Activated CD8-positive, alpha-beta memory T cell treated with anti-CD3 and anti-CD28 coated beads, Interleukin-2, amount 10 ng/mL, durations not matched to agents 7 days and 5 days (primary cell): ENCODE measurements at regions not wholly inside any gene's neighbourhood (a gene's known extent, or its start where the extent isn't known, plus 50 kb on each side); places are given as distances from the start of the nearest gene placed in this dataset.

Source experiments
- ATAC-seq: fragments of 150-1000 bp; cut with Tn5 transposase; one replicate; pipeline ENCODE4 v1.10.0; 2021; ENCODE audit warnings: moderate library complexity
- CTCF ChIA-PET: fragments of 350-600 bp; sonication (Branson Sonifier 250); formaldehyde crosslinking; loops from one replicate; lab custom pipeline; 2021; ENCODE audit warnings: antibody characterized with exemption; lab: Charles Lee
- DNase-seq: peaks from one replicate; pipeline ENCODE4 v3.0.0-alpha.2; 2020
- H3K27ac Mint-ChIP-seq: one replicate; pipeline ENCODE4 v1.8.0; 2021; ENCODE audit warnings: mild to moderate bottlenecking, mixed read lengths
- H3K27me3 Mint-ChIP-seq: one replicate; pipeline ENCODE4 v1.8.0; 2021; ENCODE audit warnings: mixed read lengths
- H3K36me3 Mint-ChIP-seq: one replicate; pipeline ENCODE4 v1.8.0; 2021; ENCODE audit warnings: mild to moderate bottlenecking, mixed read lengths
- H3K4me1 Mint-ChIP-seq: one replicate; pipeline ENCODE4 v1.8.0; 2021; ENCODE audit warnings: mixed read lengths
- H3K4me3 Mint-ChIP-seq: one replicate; pipeline ENCODE4 v1.8.0; 2021; ENCODE audit warnings: mild to moderate bottlenecking, moderate library complexity, mixed read lengths
- H3K9me3 Mint-ChIP-seq: one replicate; pipeline ENCODE4 v1.8.0; 2022; ENCODE audit warnings: low read depth, mixed read lengths

DNA sequence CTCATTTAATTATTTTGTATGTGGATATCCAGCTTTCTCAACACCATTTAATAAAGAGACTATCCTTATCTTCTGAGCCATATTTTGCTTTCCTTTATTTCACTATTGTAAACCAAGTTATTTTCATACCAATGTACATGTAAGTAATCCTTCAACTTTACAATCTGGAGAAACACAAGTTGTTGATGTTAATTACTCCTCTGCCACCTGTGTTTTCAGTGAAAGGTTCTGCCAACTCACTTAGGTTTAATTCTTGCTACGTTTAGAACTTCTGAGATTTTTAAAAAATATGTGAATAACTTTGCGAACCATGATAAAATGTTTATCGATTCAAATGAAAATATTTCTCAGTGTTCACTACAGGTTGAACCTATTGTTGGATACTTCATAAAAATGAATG is 244.4 kb downstream of the CDH7 start:
- peaks cover 8% of the 10 kb centered on the region for H3K9me3 Mint-ChIP-seq
- no peaks in the 10 kb centered on the region for H3K36me3 Mint-ChIP-seq
- H3K27ac Mint-ChIP-seq: no peak overlapping the region
- no peak overlapping the region for H3K4me3 Mint-ChIP-seq
- CTCF ChIA-PET: no interaction called here
- DNase-seq: no peak
- no peaks in the 10 kb centered on the region for H3K27me3 Mint-ChIP-seq
- no peak for ATAC-seq
- H3K4me1 Mint-ChIP-seq: no peaks in the 10 kb centered on the region

- CTCF ChIA-PET: no interaction called here
- no peak overlapping the region for H3K27ac Mint-ChIP-seq
- no peak overlapping the region for H3K4me3 Mint-ChIP-seq
Observed at GRCh38 chr18:65994302-65994701, 243.5 kb downstream of the CDH7 start.

GRCh38 chr18:65990944-65991708 is 240.3 kb downstream of the CDH7 start:
- Mint-ChIP-seq H3K4me1 (no peaks in the 10 kb centered on the region), H3K4me3 (no peak overlapping the region), H3K36me3 (no peaks in the 10 kb centered on the region), H3K27me3 (no peaks in the 10 kb centered on the region), H3K27ac (no peak overlapping the region), H3K9me3 (peaks cover 10% of the 10 kb centered on the region)
- CTCF ChIA-PET: no interaction called here
- ATAC-seq: no peak
- DNase-seq: no peak

More at GRCh38 chr18:65994302-65994701, 243.5 kb downstream of the CDH7 start:
- H3K4me1 Mint-ChIP-seq: no peaks in the 10 kb centered on the region
- DNase-seq: no peak
- H3K27me3 Mint-ChIP-seq: no peaks in the 10 kb centered on the region
- peaks cover 10% of the 10 kb centered on the region for H3K9me3 Mint-ChIP-seq
- ATAC-seq: no peak
- H3K36me3 Mint-ChIP-seq: no peaks in the 10 kb centered on the region

- H3K36me3 Mint-ChIP-seq: no peaks in the 10 kb centered on the region
- CTCF ChIA-PET: no interaction called here
- no peak overlapping the region for H3K4me3 Mint-ChIP-seq
- H3K27me3 Mint-ChIP-seq: no peaks in the 10 kb centered on the region
- DNase-seq: no peak
- peaks cover 10% of the 10 kb centered on the region for H3K9me3 Mint-ChIP-seq
- H3K27ac Mint-ChIP-seq: no peak overlapping the region
- no peaks in the 10 kb centered on the region for H3K4me1 Mint-ChIP-seq
- ATAC-seq: no peak
Observed at GRCh38 chr18:65990174-65990690, 239.4 kb downstream of the CDH7 start.

GRCh38 chr18:65988972-65989371 is 238.2 kb downstream of the CDH7 start:
- Mint-ChIP-seq H3K4me3 (no peak overlapping the region), H3K4me1 (no peaks in the 10 kb centered on the region), H3K36me3 (no peaks in the 10 kb centered on the region), H3K27ac (no peak overlapping the region), H3K27me3 (no peaks in the 10 kb centered on the region), H3K9me3 (peaks cover 4% of the 10 kb centered on the region)
- DNase-seq (no peak), ATAC-seq (no peak)
- CTCF ChIA-PET: no interaction called here

DNA sequence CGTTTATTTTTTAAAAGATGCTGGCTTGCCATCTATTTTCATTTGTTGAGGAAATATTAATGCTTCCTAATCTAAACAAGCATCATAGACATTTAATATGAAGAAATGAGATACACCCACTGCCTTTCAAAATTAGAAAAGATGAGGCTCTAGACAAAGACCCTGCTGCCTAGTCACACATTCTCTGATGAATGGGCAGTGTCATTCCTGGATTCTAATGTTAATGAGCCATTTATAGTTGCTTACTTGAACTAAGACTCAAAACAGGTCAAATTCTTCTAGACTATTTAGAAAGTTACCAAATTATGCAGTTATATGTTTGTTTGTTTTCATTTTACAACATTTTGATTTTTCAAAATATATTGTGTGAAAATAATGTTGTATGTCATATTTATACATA is 237.6 kb downstream of the CDH7 start:
- Mint-ChIP-seq H3K27ac (no peak overlapping the region), H3K4me3 (no peak overlapping the region), H3K27me3 (no peaks in the 10 kb centered on the region), H3K4me1 (no peaks in the 10 kb centered on the region), H3K9me3 (peaks cover 3% of the 10 kb centered on the region), H3K36me3 (no peaks in the 10 kb centered on the region)
- DNase-seq (no peak), ATAC-seq (no peak)
- CTCF ChIA-PET: no interaction called here

DNA sequence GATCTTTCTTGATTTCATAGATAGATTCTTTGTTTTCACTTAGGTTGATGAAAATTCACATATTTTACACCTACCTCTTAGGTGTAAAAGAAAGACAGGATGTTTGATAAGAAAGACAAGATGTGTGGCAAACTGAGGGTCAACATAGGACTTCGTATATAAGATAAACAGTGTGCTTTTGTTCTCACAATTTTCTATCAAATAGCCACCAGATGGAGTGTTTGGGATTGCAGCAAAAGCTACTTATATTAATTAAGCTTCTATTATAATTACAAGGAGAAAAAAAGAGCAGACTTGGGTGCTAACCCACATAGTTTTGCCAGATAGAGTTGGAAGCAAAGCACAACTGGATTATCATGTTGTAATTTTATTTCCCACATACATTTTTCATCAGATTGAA is 232.9 kb downstream of the CDH7 start:
- Mint-ChIP-seq H3K27me3 (no peaks in the 10 kb centered on the region), H3K9me3 (peaks cover 14% of the 10 kb centered on the region), H3K36me3 (no peaks in the 10 kb centered on the region), H3K4me1 (no peaks in the 10 kb centered on the region), H3K4me3 (no peak overlapping the region), H3K27ac (no peak overlapping the region)
- CTCF ChIA-PET: no interaction called here
- ATAC-seq (no peak), DNase-seq (no peak)

DNA sequence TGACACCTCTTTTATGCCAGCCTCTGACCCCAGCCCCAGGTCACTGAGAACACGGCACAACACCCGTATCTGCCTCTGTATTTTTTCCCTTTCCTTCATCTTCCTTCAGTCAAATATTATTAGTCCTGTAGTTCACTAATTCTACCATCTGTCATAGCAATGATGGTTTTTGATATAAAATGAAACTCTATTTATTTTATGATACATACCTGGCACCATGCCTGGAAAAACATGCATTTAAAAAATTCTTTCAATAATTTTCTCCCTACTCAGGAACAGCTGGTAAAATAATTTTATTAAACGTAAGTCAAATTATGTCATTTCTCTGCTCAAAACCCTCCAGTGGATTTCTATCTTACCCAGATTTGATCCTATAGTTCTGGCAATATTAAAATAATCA is 224.7 kb downstream of the CDH7 start:
- Mint-ChIP-seq H3K36me3 (no peaks in the 10 kb centered on the region), H3K27ac (no peak overlapping the region), H3K9me3 (peaks cover 8% of the 10 kb centered on the region), H3K4me3 (no peak overlapping the region), H3K27me3 (no peaks in the 10 kb centered on the region), H3K4me1 (no peaks in the 10 kb centered on the region)
- CTCF ChIA-PET: no interaction called here
- DNase-seq: no peak
- no peak for ATAC-seq

DNA sequence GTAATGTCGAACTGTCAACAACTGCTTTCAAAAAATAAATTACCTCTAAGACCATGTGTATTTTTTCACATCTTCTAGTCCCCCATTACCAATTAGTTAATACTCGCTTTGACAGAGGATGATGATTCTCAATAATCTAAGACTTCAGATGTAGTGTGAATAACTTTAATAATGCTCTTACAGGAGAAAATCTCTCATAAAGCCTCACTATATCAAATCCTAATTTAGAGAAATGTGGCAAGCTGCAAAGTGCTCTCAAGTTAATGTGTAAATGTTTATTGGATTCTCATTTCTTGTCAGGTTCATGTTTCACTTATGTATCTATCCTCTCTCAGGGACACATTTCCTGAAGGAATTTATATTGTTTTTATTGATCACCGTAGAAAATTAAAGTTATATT is 223.9 kb downstream of the CDH7 start:
- DNase-seq (no peak), ATAC-seq (no peak)
- Mint-ChIP-seq H3K27ac (no peak overlapping the region), H3K9me3 (peaks cover 8% of the 10 kb centered on the region), H3K36me3 (no peaks in the 10 kb centered on the region), H3K4me1 (no peaks in the 10 kb centered on the region), H3K4me3 (no peak overlapping the region), H3K27me3 (no peaks in the 10 kb centered on the region)
- CTCF ChIA-PET: no interaction called here

DNA sequence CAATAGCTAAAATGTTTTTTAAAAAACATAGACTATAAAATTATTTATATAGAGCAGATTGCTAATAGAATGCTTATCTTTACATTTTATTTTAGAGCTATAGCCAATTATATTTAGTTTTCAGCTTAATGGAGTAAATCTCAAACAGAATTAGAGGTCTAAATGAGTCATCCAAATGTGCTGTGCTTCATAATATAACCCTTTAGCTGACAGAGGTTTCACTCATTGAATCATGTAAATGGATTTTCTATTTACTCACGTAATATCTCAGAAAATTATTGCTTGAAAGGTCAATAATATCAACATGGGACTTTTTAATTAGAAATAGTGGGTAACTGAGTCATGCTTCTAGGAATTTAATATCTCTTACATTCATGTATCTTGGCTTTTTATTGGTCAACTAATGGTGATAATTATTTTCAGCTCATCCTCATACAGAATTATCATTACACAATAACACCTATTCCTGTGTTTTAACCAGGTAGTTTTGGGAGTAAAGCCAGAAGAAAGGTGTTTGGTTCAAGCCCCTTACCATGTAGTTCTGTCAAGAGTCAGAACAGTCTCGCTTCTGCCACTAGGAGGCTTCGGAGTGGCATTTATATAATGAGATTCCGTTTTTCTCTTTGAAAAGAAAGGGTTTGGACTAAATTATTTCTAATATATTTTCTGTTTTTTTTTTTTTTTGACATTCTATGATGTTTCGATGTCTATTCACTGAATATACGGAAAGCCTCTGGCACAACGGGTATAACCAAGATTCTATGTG is 217.6 kb downstream of the CDH7 start:
- H3K27ac Mint-ChIP-seq: no peak overlapping the region
- ATAC-seq (no peak), DNase-seq (no peak)
- no peaks in the 10 kb centered on the region for H3K36me3 Mint-ChIP-seq
- H3K27me3 Mint-ChIP-seq: no peaks in the 10 kb centered on the region
- no peaks in the 10 kb centered on the region for H3K4me1 Mint-ChIP-seq
- H3K9me3 Mint-ChIP-seq: peaks cover 8% of the 10 kb centered on the region
- no peak overlapping the region for H3K4me3 Mint-ChIP-seq
- CTCF ChIA-PET: no interaction called here

GRCh38 chr18:65955747-65956146 is 204.9 kb downstream of the CDH7 start:
- Mint-ChIP-seq H3K27me3 (no peaks in the 10 kb centered on the region), H3K4me3 (no peak overlapping the region), H3K9me3 (peaks cover 6% of the 10 kb centered on the region), H3K36me3 (no peaks in the 10 kb centered on the region), H3K4me1 (no peaks in the 10 kb centered on the region), H3K27ac (no peak overlapping the region)
- DNase-seq: no peak
- no peak for ATAC-seq
- CTCF ChIA-PET: no interaction called here

GRCh38 chr18:65954372-65954771 is 203.6 kb downstream of the CDH7 start:
- Mint-ChIP-seq H3K4me1 (no peaks in the 10 kb centered on the region), H3K27me3 (no peaks in the 10 kb centered on the region), H3K27ac (no peak overlapping the region), H3K4me3 (no peak overlapping the region), H3K9me3 (peaks cover 3% of the 10 kb centered on the region), H3K36me3 (no peaks in the 10 kb centered on the region)
- CTCF ChIA-PET: no interaction called here
- ATAC-seq (no peak), DNase-seq (no peak)

DNA sequence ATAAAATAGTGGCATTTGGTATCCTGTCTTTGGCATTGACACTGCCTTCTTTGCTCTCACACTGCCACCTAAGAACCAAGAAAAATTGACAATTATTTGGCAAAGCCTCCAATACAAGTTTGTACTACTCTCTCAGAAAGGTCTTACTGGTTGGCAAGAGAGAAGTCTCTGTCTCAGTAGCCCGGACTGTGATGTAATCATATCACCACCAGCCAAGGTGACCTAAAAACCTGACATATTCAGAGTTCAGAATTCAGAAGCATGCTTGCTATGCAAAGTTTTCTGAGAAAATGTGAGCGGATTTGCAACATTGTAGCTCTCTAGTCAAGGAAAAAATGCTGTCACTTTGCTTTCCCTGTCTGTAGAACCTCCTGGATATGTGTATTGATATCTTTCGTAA is 196.0 kb downstream of the CDH7 start:
- H3K36me3 Mint-ChIP-seq: no peaks in the 10 kb centered on the region
- no peak overlapping the region for H3K27ac Mint-ChIP-seq
- no peaks in the 10 kb centered on the region for H3K4me1 Mint-ChIP-seq
- DNase-seq (no peak), ATAC-seq (no peak)
- CTCF ChIA-PET: no interaction called here
- H3K9me3 Mint-ChIP-seq: peaks cover 10% of the 10 kb centered on the region
- no peak overlapping the region for H3K4me3 Mint-ChIP-seq
- H3K27me3 Mint-ChIP-seq: no peaks in the 10 kb centered on the region

GRCh38 chr18:65943268-65943667 is 192.5 kb downstream of the CDH7 start:
- H3K9me3 Mint-ChIP-seq: peaks cover 9% of the 10 kb centered on the region
- H3K27me3 Mint-ChIP-seq: no peaks in the 10 kb centered on the region
- no peak overlapping the region for H3K27ac Mint-ChIP-seq
- CTCF ChIA-PET: no interaction called here
- H3K36me3 Mint-ChIP-seq: no peaks in the 10 kb centered on the region
- H3K4me1 Mint-ChIP-seq: no peaks in the 10 kb centered on the region
- no peak for DNase-seq
- ATAC-seq: no peak
- no peak overlapping the region for H3K4me3 Mint-ChIP-seq
